LHCN-M2 (cell line): ENCODE measurements at regions not wholly inside any gene's neighbourhood (a gene's known extent, or its start where the extent isn't known, plus 50 kb on each side); places are given as distances from the start of the nearest gene placed in this dataset.
"Not testable (repeated sequence)": the region's sequence is repeated elsewhere in the genome, so short reads cannot be mapped to it uniquely, and the experiment has no call there.

Source experiments
- DNase-seq: peaks from one replicate; pipeline ENCODE4 v3.0.0-alpha.2; 2012; ENCODE audit warnings: low read depth

DNA sequence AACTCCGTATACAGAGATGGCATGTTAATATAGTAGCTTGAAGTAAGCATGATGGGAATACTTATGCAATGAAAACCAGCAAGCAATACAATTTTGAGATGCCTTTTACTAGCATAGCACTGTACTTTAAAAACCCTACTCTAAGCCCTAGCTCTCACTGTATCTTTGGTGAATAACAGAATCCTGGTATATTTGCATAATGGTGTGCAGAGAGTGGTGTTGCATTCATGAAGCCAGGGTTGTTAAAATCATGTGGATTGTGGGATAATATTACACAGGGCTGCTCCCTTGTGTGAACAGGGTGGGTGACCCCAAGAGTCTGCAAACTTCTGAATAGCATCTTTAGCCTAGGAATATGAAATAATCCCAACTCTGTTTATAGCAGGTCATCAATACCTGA, 105.2 kb upstream of the BMP2 start:
- DNase-seq = no peak

GRCh38 chr20:6660441-6660840, 107.0 kb upstream of the BMP2 start:
- no peak for DNase-seq

DNA sequence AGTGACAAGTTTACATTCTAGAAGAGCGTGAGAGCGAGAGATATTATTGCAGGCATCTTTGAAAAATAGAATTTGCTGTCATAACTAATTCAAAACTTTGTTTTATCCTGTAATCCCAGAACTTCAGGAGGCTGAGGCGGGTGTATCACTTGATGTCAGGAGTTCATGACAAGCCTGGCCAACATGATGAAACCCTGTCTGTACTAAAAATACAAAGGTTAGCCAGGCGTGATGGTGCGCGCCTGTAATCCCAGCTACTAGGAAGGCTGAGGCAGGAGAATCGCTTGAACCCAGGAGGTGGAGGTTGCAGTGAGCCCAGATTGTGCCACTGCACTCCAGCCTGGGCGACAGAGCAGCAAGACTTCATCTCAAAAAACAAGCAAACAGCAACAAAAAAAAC, 108.6 kb upstream of the BMP2 start:
- not testable (repeated sequence) for DNase-seq

DNA sequence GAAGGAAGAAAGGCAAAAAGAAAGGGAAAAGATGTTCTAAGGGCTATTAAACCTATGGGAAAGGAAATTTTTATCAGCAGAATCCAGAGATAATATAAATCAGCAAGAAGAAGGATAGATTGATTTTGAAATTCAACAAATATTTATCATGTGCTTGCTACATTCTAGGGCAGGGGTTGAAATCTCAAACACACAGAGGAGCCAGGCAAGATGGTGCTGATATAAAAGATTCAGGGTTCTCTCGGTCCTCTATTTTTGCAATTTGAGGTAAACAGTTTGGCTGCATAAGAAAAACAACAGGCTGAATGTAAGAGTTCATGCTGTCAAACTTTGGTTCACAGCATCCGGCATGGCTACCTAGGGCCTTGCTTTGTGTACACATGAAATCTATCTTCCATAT, 109.6 kb upstream of the BMP2 start:
- no peak for DNase-seq

DNA sequence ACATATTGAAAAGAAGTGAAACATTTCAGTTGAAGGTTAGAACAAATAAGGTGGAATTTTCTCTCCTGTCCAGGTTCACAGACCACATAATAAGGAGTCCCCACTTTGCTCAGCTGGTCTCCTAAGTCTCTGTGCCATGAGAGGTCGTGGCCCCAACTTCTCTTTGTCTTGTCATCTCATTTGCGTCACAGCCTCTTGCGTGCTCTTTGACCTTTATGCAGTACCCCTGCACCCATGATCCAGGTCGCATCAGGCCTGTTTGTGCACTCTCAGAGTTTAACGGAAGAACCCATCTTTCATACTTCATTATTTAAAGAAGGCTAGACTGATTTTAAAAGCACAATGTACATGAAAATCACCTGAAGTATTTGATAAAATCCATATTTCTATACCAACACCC, 110.4 kb upstream of the BMP2 start:
- no peak for DNase-seq

DNA sequence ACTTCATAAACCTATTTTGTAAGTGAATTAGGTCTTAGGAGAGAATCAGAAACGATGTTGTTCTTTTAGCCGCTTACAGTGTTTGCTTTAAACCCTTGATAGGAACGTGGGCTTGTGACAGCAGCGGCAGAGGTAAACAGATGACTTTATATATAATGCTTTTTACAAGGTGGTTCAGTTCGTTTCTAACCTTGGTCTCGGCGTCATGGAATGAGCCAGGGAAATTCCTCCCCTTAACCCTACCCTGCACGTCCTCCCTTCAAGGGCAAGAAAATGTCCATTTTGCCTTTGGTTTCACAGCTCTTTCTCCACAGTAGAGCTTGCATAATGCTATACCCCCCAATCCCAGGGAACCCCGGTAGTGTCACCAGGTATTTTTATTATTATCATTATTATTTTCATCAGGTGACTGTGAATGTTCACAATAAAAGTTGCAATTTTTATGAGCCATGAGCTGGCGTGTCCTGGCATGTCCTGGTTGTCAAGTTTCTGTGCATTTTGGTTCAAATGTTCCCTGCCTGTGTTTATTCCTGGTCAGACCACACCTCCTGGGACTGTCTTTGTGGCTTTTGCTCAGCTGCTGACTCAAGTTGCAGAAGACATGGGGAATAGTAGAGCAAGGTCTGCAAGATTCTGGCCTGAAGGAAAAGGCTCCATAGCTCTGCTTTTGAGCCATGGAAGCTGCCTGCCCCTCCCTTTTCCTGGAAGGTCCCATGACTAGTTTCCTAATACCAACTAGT, 112.8 kb upstream of the BMP2 start:
- peak; percentile 88 for DNase-seq

DNA sequence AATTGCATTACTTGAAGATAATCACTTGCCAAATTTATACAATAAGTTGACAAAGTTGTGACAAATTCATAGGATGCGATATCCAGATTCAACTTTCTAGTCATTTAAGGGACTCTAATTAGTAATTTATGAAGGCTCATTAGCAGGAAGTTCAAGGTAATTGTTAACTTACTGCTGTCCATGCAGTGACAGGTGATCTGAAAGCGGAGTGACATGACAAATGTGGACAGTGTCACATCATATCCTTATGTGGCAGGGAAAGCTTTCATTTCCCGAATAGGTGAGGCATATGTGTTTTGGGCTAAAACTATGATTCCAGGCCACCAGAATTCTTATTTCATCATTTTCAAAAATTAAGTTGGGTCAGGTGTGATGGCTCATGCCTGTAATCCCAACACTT, 115.9 kb upstream of the BMP2 start:
- no peak for DNase-seq

DNA sequence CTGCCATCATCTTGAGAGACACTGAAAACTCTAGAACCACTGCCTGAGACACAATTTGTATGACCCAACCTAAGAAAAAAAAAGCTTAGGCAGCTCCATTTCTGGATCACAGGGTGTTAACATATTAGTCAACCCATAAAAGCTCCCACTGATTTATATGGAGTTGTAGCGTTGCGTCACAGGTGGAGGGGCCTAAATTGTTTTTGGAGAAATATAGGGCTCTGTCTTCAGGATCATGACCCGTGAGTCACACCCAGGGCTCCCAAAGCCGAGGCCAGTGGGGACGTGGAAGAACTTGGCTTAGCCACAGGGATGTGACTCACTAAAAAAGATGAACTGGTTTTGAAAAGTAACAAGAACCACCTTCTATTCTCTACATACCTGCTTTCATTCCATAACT, 116.5 kb upstream of the BMP2 start:
- DNase-seq = peak; percentile 94

- DNase-seq = no peak
Measured at GRCh38 chr20:6646021-6646636, 121.4 kb upstream of the BMP2 start.

DNA sequence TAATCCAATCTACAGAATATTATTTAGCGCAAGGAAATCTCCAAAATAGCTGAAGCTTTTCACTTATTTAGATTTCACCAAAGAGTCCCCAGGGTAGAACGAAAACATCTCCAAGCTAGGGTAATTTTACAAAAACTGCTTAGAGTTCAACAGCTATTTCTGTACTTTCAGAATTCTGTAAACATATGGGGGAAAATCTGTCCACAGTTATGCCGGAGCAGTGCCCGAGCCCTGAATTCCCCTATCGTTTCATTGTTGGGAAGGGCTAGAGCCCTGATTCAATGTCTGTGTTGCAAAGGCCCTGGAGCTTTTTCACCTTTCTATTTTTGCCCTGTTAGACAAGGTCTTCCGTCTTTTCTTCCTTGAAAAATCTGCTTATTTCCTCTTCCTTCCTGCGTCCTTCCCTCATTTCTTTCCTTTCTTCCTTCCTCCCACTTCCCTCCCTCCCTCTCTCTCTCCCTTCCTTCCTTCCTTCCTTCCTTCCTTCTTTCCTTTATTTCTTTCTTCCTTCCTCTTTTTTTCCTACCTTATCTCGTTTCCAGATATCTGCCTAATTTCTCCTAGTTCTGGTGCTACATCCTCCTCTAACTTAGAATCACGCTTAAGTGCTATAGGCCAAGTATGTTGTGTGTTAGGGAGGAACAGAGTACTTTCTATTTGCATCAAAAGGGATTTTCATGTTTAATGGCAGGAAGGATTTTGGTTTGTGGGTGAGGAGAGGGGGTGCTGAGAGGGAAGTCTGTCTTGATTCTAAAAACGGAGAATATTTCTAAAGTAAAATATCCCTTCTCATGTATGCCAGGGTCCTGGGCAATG, 122.5 kb upstream of the BMP2 start:
- DNase-seq = no peak

- DNase-seq = no peak
Measured at GRCh38 chr20:6641012-6641411, 126.5 kb upstream of the BMP2 start.

DNA sequence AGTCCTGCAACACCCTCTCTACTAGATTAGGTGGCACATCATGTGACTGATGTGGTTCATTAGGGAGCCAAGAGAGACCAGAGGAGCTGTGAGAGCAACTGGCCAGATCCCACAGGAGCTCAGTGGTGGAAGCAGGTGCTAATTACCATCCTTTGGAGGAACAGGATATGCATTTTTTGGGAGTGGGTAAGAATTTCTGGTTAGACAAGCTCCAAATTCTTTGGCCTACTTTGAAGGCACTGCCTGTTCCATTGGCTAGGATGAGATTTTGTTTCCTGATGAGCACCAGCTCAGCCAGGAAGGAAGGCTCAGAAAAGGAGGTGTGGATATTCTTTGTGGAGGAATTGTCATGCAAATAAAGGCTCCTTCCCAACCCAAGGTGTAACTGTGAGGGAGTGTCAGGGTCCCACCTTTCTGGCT, 130.3 kb upstream of the BMP2 start:
- peak; percentile 42 for DNase-seq

GRCh38 chr20:6636209-6637159, 131.0 kb upstream of the BMP2 start:
- DNase-seq = peak; percentile 76

GRCh38 chr20:6635034-6635736, 132.3 kb upstream of the BMP2 start:
- no peak for DNase-seq

GRCh38 chr20:6632187-6632586, 135.3 kb upstream of the BMP2 start:
- peak; percentile 91 for DNase-seq

GRCh38 chr20:6630514-6630913, 137.0 kb upstream of the BMP2 start:
- DNase-seq = no peak

- DNase-seq = no peak
Measured at GRCh38 chr20:6629564-6629963, 137.9 kb upstream of the BMP2 start.

GRCh38 chr20:6626805-6627204, 140.7 kb upstream of the BMP2 start:
- no peak for DNase-seq

GRCh38 chr20:6623989-6624388, 143.5 kb upstream of the BMP2 start:
- no peak for DNase-seq

DNA sequence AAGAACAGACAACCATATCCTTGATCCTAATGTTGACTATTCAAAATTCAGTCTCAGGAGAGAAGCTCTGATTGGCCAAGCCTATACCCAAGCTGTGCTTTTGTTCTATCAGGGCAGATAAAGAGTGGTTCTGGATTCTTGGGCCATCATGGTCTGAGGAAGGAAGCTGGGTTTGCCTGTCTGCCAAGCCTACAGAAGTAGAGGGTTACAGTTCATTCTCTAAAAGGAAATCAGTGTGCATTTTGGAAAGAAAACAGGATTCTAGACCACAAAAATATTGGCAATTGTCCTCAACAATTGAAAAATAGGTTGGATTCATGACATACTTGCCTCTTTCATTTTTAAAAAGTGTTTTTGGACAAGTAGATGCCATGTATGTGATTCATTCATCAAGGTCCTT, 145.4 kb upstream of the BMP2 start:
- no peak for DNase-seq

DNA sequence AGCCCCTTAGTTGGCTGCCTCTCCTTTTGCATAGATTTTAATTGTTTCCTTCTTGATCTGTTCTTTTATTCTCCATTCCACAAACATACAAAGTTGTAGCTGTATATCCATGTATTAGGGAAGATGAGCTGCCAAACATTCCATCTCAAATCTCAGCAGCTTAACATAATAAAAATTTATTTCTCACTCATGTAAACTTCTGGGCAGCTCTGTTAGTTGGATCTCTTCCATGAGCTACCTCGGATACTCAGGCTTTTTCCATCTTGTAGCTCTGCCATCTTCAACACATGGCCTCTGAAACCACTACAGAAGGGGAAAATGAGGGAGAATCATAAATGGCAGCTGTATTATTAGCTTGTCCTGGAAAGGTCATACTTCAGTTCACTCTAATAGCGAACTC, 149.4 kb upstream of the BMP2 start:
- no peak for DNase-seq
